Esophagus muscularis mucosa (tissue), 4 donors: ENCODE measurements at regions not wholly inside any gene's neighbourhood (a gene's known extent, or its start where the extent isn't known, plus 50 kb on each side); places are given as distances from the start of the nearest gene placed in this dataset.

Experiments
- CTCF ChIP-seq, 3 experiments: fragments of 200-600 bp in 2 of 3; fragments of 450-650 bp in 1 of 3; sonication (generic) in 2 of 3; IDR thresholded peaks; one replicate each; pipeline ENCODE4 v1.5.1; 2017 to 2019; ENCODE audit warnings: antibody characterized with exemption in 3 of 3, mild to moderate bottlenecking in 2 of 3, moderate library complexity in 1 of 3
- EP300 ChIP-seq: sonication (generic); formaldehyde crosslinking; IDR thresholded peaks from one replicate; pipeline ENCODE4 v1.6.1; 2017; ENCODE audit warnings: antibody characterized with exemption
- POLR2A ChIP-seq: fragments of 450-650 bp; IDR thresholded peaks from one replicate; pipeline ENCODE4 v1.6.1; 2017; ENCODE audit warnings: antibody characterized with exemption, moderate library complexity, mild to moderate bottlenecking, low read depth
- POLR2AphosphoS5 ChIP-seq, 2 donors: sonication (generic); formaldehyde crosslinking; IDR thresholded peaks; one replicate each; pipeline ENCODE4 v1.6.1; 2017; ENCODE audit warnings: antibody characterized with exemption in 2 of 2

DNA sequence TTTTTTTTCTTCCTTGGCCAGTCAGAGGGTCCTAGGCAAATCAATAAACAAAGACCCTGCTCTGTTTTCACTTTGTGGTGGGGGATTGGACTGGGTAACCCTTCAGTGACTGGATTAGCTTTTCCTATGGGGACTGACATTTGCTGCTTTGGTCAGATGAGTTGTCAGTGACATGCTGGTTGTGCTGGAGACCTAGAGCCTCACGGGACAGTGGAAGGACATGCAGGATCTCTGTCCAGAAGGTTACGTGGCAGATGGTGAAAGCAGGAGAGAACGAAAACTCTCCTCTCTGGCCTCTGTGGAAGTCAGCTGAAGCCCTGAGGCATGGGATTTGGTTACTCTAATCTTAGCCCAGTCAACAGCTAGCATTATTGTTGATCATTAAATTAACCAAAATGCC is 90.0 kb upstream of the BMPER start:
- no peak for TF ChIP-seq CTCF (IDR thresholded peaks at IDR 0.05)
- no peak for TF ChIP-seq POLR2A
- no peak for TF ChIP-seq EP300
- no peak for TF ChIP-seq POLR2AphosphoS5 (IDR thresholded peaks at IDR 0.05)
